Astrocyte (in vitro differentiated cells and primary cell): ENCODE measurements at regions not wholly inside any gene's neighbourhood (a gene's known extent, or its start where the extent isn't known, plus 50 kb on each side); places are given as distances from the start of the nearest gene placed in this dataset.

Experiments
- CTCF ChIP-seq: IDR thresholded peaks from 2 replicates; pipeline ENCODE4 v1.5.1; 2011; ENCODE audit warnings: low read depth, mild to moderate bottlenecking, inconsistent platforms, low read length, moderate library complexity; ENCODE audit not compliant: insufficient read depth
- EZH2 ChIP-seq: IDR thresholded peaks from 2 replicates; pipeline ENCODE4 v1.6.1; 2012; ENCODE audit warnings: mild to moderate bottlenecking, low read length, inconsistent platforms; ENCODE audit not compliant: insufficient read depth

GRCh38 chr4:14650127-14650526 lies 352.2 kb upstream of the CPEB2 start:
- no peak for TF ChIP-seq CTCF
- no peak for TF ChIP-seq EZH2
